HG02588 (cell line): ENCODE measurements at regions not wholly inside any gene's neighbourhood (a gene's known extent, or its start where the extent isn't known, plus 50 kb on each side); places are given as distances from the start of the nearest gene placed in this dataset.

ENCODE experiments used
- ATAC-seq: cut with Tn5 transposase; IDR thresholded peaks from one replicate; pipeline ENCODE4 v1.9.1; 2021; ENCODE audit warnings: mild to moderate bottlenecking, moderate library complexity; ENCODE audit not compliant: unreplicated experiment

DNA sequence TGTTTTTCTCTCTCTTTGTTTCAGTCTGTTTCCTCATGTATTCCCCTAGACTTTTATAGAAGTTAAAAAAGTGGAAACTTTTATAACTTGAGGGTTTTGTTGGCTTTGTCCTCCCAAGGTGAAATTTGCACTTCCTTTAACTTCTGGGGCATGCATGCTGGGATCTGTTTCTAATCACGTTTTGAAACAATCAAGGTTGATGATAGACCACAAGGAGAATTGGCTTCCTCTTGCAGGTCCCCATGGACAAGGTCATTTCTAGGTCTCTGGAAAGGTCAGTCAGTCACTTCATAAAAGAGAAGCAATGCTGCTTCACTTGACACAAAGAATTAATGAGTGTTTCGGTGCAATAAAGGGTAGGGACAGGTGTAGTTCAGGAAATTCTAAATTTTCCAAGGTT is 811.8 kb upstream of the CELF2 start:
- ATAC-seq: no peak

DNA sequence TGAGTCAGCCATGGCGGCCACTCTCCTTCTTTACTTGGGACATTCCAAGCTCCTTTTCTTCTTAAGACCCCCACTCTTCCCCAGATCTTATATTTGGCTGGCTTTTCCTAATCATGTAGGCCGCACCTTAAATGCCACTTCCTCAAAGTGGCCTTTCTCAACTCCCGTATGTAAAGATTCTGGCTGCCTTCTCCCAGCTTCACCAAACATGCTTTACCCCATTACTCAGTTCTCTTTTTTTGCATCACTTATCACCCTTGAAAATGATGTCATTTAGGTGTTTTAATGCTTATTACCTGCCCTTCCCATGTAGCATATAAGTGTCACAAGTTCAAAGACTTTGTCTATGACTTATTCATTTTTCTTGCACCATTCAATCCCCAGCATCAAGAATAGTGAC is 810.1 kb upstream of the CELF2 start:
- ATAC-seq: no peak

DNA sequence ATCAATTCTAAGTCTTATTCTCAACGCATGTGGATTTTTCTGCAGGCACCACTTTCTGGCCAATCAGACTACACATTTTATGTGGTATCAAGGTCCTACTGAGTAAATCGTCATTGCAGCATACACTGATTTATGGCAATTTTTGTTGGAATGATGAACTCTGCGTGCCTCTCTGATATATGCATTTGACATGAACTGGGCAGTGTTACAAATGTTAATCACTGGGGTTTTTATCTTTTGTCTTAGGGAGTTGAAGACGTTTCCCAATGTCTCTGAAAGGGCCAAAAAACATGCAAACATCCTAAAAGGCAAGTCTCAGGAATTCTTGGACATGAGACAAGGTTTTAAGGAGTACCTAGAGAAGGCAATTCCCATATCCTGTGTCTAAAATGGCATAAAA is 809.5 kb upstream of the CELF2 start:
- ATAC-seq: no peak

DNA sequence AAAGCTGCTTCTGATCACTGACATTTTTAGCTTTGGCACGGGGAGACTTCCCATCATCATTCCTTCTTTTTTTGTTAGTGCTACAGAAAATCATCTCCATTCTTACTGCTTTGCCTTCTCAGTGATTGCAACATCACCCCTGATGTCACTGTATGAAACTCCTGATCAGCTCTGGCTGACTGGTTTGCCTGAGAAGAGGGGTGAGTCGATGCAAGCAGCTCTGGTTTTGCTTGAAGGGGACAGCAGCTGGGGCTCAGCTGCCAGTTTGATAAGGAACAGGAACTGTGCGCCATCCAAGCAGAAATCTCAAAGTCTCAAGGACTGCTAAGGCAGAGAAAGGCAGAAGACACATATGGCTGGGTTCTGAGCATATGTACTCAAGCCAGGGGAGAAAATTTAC is 808.5 kb upstream of the CELF2 start:
- ATAC-seq: no peak

DNA sequence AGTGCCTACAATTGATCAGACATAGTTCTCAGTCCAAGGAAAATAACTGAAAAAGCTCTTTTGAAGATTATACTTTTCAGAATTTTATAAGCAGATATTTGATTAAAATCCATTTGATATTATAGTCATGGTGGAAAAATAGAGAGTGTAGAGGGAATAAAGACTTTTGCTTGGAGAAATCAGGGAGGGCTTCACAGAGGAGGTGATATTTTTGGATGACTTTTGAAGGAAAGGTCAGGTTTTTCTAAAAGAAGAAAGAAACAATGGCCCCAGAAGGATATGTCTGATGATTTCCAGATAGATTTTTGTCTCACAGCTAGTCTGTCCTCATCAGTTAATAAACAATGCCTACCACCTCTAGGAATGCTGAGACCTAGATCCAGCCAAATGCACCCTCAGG is 806.3 kb upstream of the CELF2 start:
- ATAC-seq: no peak

DNA sequence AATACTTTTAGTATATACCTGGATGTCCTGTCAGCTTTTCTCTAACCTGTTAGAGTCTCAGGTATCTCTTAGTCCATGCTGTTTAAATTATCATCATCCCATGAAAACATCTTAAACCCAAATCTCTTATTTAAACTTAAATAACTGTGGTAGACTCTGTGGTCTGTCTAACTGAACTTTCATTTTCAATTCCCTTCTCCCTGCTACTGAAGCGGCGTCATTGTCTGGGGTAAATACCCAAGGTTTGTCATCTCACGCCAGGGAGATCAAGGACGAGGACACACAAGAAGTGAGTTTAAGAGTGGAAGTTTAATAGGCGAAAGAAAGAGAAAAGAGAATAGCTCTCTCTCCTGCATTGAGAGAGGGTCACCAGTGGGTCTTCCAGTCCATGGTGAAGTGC is 804.4 kb upstream of the CELF2 start:
- ATAC-seq: no peak

DNA sequence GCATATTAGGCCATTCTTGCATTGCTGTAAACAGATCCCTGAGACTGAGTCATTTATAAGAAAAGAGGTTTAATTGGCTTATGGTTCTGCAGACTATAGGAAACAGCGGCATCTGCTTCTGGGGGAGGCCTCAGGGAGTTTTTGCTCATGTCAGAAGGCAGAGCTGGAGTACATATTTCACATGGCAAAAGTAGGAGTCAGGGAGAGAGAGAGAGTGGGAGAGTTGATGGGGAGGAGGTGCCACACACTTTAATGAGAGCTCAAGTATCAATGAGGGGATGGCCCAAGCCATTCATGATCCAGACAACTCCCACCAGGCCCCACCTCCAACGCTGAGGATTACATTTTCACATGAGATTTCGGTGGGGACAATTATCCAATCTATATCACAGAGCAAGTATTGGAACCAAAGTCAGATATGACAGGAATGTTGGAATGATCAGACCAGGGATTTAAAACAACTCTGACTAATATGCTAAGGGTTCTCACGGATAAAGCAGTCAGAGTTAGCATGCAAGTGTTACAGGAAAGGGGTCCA is 795.3 kb upstream of the CELF2 start:
- no peak for ATAC-seq

DNA sequence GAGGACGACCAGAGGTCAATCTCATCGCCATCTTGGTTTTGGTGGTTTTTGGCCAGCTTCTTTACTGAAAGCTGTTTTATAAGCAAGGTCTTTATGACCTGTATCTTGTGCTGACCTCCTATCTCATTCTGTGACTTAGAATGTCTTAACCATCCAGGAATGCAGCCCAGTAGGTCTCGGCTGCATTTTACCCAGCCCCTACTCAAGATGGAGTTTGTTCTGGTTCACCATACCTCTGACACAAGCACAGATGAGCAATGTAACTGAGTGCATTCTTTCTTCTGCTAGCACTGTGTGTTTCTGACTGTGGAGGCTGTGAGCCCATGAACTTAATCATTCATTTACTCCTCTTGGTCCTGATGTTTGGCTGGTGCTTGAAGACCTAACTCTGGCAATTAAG is 794.5 kb upstream of the CELF2 start:
- no peak for ATAC-seq

DNA sequence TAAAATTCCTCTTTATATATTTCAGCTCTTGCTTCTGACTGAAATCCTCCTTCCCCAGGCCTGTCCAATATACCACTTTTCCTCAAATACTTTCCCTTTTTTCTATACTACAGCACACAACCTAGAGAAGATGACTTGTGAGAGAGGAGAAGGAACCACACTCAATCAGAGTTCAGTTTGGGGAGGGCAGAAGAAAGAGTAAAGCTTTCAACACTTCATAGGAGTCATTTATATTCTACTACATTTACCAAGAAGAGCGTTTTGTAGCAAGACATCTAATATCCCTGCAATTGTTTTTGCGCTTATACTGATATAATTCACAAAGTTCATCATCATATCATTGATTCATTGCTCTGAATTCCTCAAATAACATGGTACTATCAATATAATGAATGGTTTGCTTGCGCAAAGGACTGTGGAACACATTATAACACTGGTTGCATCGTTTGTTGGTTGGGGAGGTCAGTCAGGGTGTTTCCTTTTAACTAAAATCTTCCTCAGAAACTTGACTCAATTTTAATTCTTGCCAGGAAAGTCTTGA is 792.5 kb upstream of the CELF2 start:
- ATAC-seq: no peak

DNA sequence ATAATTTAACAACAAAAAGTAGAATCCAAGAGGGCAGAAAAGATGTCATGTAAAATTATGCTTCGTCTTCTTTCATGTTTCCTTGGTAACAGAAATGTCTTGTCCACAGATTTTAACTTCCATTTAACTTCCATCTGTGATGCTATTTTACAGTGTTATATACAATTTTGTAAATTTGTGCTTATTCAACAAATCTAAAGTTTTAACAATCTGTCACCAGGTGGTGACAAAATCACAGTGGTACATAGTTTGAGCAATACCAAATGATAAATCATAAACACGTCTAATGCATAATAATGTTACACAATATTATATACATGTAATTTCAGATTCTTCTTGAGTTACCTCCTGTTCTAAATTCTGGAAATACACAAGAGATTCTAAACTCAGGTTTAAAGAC is 784.4 kb upstream of the CELF2 start:
- no peak for ATAC-seq

DNA sequence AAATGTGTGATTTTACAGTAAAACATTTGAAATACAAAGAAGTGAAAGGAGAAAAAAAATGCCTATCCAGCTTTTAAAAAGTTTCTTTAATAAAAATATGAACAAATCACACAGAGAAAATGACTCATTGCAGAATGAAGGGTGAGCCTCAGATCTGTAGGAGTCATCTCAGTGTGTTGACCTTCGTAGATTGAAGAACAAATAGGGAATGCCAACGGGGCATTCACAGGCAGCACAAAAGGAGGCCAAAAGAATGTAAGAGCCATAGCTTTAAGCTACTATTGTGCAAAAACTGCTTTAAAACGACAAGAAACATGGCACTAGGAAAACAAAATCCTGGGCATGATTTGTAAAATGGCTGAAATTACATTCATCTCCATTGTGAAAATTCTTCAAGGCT is 782.7 kb upstream of the CELF2 start:
- ATAC-seq: no peak

DNA sequence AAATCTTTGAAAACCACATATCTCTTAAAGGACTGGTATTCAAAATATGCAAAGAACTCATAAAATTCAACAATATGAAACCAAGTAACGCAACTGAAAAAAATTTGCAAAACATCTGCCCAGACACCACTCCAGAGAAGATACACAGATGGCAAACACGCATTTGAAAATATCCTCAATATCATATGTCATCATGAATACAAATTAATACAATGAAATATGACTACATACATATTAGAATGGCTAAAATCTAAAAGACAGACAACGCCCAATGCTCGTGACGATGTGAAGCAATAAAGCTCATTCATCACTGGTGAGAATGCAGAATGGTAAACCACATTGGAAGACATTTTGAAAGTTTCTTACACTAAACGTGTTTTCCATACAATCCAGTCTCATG is 770.1 kb upstream of the CELF2 start:
- ATAC-seq: no peak

DNA sequence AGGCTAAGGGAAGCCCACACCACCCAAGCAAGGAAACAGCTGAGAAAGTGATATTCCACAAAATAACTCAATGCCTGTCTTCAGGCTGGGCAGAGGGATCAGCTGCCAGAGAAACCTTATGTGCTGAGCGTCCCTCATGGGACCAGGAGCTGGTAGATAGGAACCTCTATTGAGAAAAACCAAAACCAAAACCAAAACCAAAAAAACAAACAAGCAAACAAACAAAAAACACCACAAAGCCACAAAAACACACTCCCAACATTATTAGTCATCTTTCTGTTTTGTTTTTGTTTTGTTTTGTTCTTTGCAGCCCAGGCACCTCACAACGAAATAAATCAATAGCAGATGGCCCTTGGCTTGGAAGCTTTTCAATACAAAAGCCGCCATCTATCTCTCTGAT is 760.8 kb upstream of the CELF2 start:
- no peak for ATAC-seq

DNA sequence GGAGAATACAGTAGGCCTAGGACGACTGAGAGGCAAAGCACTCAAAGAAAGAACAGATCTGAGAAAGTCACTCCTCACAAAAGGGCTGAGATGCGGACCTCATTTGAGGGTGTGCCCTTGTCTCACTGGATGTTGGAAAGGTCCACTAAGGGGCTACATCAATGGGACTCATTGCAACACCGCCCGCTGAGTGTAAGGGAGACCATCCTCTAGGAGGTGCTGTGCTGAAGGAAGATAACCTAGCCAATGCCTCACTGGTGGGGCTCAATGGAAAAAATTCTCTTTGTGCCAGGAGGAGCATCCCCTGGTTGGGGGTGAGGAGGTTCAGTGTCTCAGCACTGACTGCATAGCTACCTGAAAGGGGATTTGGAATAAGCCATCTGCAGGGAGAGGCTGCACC is 758.7 kb upstream of the CELF2 start:
- no peak for ATAC-seq

DNA sequence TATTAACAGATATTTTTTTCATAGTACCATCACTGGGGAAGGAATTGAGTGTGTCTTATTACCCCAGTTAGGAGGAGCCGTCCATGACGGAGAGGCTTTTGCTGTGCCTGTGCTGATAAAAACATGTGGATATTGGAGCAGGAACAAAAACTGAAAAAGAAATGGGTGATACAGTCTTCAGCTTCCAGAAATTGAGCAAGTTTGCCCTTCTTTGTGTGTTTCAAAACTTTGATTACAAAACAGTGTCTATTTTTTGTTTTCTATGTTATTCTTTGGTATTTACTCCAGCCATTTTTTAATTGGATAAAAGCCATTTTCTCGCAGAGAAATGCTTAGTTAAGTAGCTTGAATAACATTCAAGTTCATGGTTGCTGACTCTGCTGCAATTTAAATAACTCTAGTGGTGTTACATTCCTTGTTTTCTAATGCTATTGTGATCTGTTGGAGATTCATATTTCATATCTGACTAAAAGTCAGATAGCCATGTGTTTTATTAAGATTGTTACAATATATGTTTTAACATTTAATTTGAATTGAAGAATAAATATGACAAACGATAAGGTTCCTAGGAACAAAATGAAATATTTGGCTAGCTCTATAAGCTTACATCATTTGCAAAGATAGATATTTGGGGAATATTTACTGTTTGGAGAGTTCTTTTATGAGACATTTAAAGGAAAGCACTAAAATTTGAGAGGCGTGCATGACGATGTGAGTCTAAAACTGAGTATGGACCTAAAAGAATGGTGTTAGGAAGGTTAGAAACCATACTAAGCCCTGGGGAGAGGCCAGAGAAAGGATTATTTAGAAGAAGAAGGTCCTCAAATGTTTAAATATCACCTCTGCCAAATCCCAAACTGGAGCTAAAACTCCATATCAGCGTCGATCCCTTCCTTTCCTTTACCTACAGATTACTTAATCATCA is 747.3 kb upstream of the CELF2 start:
- no peak for ATAC-seq

DNA sequence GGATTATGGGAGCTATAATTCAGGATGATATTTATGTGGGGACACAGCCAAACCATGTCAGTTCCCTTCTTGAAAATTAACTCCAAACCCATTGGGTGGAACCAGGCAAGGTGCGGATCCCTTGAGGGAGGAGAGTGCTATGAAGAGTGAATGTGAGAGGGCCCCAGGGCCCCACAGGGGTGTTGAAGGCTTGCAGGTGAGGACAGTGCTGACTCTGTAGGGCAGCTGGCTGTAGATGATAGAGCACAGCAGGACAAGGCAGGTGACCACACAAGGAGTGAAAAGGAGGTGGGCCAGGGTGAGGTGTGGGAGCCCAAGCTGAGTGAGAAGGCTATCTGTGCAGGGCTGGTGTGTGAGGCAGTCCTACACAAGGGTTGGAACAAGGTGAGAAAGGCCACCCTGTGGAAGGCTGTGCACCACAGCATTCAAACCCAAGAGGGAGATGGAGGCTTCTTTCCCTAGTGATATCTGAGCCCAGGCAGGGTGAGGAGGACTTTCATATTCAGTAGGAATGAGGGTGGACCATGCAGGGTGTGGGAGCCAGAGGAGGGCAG is 746.0 kb upstream of the CELF2 start:
- ATAC-seq: no peak

DNA sequence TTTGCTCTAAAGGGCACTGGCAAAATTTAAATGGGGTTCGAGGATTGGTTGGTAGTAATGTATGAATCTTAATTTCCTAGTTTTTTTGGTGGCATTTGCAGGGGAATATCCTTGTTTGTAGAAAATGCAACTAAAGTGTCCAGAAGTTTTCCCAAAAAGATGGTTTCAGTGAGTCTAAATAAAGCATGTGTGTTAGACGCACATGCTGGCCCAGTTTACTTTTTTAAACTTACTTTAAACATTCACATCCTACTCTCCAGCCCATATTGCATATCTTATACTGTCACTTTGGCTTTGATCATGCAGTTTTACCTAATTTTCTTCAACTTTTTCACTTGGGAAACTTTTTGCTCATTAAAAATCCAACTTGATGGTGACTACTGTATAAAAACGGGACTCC is 744.0 kb upstream of the CELF2 start:
- no peak for ATAC-seq

DNA sequence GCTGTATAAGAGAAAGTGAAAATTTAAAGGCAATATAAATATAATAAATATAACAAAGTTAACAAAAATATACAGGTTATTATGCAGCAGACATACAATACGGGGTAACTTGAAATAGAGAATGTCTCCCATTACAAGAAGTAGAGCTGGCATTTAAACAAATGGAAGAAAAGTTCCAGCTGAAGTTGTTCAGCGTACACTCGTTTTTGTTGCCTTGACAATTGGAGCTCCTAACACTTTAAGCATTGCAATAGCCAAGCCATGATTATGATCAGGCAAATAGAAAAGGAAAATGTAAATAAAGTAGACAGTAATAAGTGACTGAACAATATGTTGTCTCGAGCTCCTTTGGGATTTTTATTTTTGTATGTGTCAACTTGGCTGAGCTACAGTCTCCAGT is 737.8 kb upstream of the CELF2 start:
- no peak for ATAC-seq

DNA sequence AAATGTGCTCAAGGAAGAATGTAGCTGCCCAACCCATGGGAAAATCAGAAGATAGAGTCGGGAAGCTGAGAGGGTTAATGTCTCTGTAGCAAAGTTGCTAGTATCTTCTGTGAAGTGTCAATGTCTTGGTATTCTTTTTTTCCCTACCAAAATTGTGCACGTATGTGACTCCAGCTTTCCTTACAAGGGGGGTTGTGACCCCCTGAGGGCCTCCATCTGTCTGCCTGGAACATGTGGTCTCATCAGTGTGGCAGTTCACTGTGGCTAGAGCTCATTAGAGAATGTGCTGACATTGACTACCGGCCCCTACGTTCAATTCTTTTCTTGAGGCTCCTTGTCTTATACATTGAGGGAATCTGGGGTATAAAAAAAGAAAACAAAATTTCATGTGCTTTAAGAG is 725.2 kb upstream of the CELF2 start:
- ATAC-seq: no peak

DNA sequence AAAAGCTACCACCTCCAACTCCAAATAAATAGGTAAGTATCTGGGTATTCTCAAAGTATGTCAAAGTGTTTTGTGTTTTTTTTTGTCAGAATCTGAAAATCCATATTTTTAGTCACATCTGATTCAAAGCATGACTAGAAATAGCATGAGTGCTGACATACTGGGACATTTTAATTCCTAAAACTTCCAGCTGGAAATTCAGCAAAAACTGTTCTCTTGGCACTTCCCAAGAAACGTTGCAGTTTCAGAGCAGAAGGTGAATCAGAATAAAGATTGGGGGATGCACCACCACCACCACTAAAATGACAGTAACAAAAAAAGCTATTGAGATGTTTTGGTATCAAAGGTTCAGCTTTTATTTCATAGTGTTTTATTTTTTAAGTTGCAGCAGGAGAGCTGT is 724.6 kb upstream of the CELF2 start:
- no peak for ATAC-seq

DNA sequence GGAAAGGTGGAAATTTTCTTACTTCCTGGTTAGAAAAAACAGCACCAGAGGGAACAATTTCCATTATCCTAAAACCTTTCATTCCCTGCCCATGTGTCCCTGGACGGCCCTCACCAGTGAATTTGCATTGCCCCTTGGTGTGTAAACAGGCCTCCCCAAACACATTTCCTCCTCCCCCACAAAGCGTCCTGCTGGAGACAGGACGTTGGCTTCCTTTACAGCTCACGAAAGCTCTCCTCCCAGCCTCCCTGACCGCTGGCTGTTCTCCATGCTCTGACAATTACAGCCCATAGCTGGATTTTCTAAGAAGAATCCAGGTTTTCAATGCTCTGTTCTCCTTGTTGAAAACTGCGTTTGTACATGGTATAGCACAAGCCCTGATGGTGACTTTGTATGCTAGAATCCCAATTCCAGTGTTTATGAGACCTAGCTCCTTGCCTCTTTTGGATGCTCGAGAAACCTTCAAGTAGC is 724.2 kb upstream of the CELF2 start:
- ATAC-seq: no peak
